ENCODE measurements at regions not wholly inside any gene's neighbourhood (a gene's known extent, or its start where the extent isn't known, plus 50 kb on each side); places are given as distances from the start of the nearest gene placed in this dataset.

DNA sequence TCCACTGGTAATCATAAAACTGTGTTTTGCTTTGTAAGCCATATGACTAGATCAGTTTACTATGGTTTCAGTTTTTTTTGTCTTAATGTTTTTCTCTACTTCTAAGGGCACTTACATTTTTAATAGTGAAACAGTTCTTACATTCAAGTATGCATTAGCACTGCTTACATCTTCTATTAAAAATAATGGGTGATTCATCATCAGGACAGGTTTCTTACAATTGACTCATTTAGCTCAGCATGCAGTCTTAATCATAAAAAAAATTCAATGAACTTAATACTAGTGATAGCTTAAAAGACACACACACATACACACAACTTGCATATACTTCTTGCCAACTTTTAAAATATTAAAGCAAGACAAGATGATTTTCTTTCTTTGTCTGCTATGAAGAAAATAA, 845.7 kb upstream of the USP15 start:
- H2AFZ ChIP-seq (ENCODE audit: low read depth, low read length, poor library complexity, severe bottlenecking) = no peak overlapping the region
- CTCF ChIA-PET = no interaction called here
- intact Hi-C loops (cut with micrococcal nuclease) = no loop called here
- H3K9me2 ChIP-seq (ENCODE audit: insufficient read depth) = no peaks in the 10 kb centered on the region
- no peaks in the 10 kb centered on the region for H3K27me3 ChIP-seq (ENCODE audit: insufficient read depth, low read length)
- no peaks in the 10 kb centered on the region for H4K20me1 ChIP-seq (ENCODE audit: insufficient read depth)
- H3K4me1 ChIP-seq (ENCODE audit: control insufficient read depth in 1 of 2, insufficient read depth in 2 of 2, low read length in 2 of 2) = no peaks in the 10 kb centered on the region; a peak in 1 of 4 replicates
- H3K4me2 ChIP-seq (ENCODE audit: low read length) = no peak overlapping the region
- H3K27ac ChIP-seq (ENCODE audit: low read depth, low read length) = no peak overlapping the region
- TF ChIP-seq ZFX (IDR thresholded peaks at IDR 0.05) (no peak), ZNF274 (IDR thresholded peaks at IDR 0.05; ENCODE audit: low read depth, low read length) (no peak), MAX (IDR thresholded peaks at IDR 0.05) (no peak), SP1 (IDR thresholded peaks at IDR 0.05; ENCODE audit: low read depth) (no peak), EZH2 (IDR thresholded peaks at IDR 0.05) (no peak), YY1 (IDR thresholded peaks at IDR 0.05; ENCODE audit: extremely low read depth, insufficient replicate concordance, low read depth, low read length) (no peak), CEBPB (IDR thresholded peaks at IDR 0.05; ENCODE audit: low read depth) (no peak), ZBTB33 (IDR thresholded peaks at IDR 0.05; ENCODE audit: extremely low read depth, insufficient replicate concordance, low read length) (no peak), FOSL1 (IDR thresholded peaks at IDR 0.05; ENCODE audit: low read depth) (no peak), CTCF (IDR thresholded peaks at IDR 0.05 in 2 of 3, conservative IDR thresholded peaks at IDR 0.05 in 1 of 3; ENCODE audit: borderline replicate concordance in 1 of 3, insufficient read depth in 1 of 3, low read depth in 2 of 3, low read length in 2 of 3) (no peak), POLR2A (IDR thresholded peaks at IDR 0.05; ENCODE audit: borderline replicate concordance, extremely low read depth, insufficient read depth, insufficient read length) (no peak), EZH2phosphoT487 (IDR thresholded peaks at IDR 0.05; ENCODE audit: borderline replicate concordance) (no peak), SRF (IDR thresholded peaks at IDR 0.05; ENCODE audit: low read depth) (no peak), SIN3A (IDR thresholded peaks at IDR 0.05; ENCODE audit: low read depth) (no peak), POLR2AphosphoS5 (IDR thresholded peaks at IDR 0.05; ENCODE audit: low read depth, low read length) (no peak), TCF7L2 (IDR thresholded peaks at IDR 0.05; ENCODE audit: borderline replicate concordance, extremely low read depth, insufficient read depth, insufficient read length) (no peak), ELF1 (IDR thresholded peaks at IDR 0.05; ENCODE audit: borderline replicate concordance, low read depth) (no peak), RAD21 (IDR thresholded peaks at IDR 0.05; ENCODE audit: low read depth) (no peak)
- TF ChIP-seq, protein P1, sequence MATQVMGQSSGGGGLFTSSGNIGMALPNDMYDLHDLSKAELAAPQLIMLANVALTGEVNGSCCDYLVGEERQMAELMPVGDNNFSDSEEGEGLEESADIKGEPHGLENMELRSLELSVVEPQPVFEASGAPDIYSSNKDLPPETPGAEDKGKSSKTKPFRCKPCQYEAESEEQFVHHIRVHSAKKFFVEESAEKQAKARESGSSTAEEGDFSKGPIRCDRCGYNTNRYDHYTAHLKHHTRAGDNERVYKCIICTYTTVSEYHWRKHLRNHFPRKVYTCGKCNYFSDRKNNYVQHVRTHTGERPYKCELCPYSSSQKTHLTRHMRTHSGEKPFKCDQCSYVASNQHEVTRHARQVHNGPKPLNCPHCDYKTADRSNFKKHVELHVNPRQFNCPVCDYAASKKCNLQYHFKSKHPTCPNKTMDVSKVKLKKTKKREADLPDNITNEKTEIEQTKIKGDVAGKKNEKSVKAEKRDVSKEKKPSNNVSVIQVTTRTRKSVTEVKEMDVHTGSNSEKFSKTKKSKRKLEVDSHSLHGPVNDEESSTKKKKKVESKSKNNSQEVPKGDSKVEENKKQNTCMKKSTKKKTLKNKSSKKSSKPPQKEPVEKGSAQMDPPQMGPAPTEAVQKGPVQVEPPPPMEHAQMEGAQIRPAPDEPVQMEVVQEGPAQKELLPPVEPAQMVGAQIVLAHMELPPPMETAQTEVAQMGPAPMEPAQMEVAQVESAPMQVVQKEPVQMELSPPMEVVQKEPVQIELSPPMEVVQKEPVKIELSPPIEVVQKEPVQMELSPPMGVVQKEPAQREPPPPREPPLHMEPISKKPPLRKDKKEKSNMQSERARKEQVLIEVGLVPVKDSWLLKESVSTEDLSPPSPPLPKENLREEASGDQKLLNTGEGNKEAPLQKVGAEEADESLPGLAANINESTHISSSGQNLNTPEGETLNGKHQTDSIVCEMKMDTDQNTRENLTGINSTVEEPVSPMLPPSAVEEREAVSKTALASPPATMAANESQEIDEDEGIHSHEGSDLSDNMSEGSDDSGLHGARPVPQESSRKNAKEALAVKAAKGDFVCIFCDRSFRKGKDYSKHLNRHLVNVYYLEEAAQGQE (IDR thresholded peaks at IDR 0.05; ENCODE audit: low read depth) = no peak
- H3K9ac ChIP-seq (ENCODE audit: low read length) = no peak overlapping the region
- ATAC-seq = no peak
- no peaks in the 10 kb centered on the region for H3K79me2 ChIP-seq (ENCODE audit: insufficient read depth, low read length)
- RAD21 ChIA-PET (ENCODE audit: low non-redundant PET in 1 of 2, low total read pairs in 2 of 2, uncharacterized antibody in 2 of 2, unreplicated experiment in 2 of 2) = no interaction called here
- H3K4me3 ChIP-seq (replicated peaks in 1 of 2; ENCODE audit: low read depth in 1 of 2, low read length in 2 of 2) = no peak overlapping the region
- POLR2A ChIA-PET = no interaction called here
- no peaks in the 10 kb centered on the region for H3K9me3 ChIP-seq (ENCODE audit: control insufficient read depth in 1 of 2, insufficient read depth in 1 of 2, low read depth in 1 of 2, low read length in 2 of 2)
- BruUV-seq (replicated peaks) = no TSS peak
- no peak for DNase-seq (ENCODE audit: low read depth, low spot score)
- H3K36me3 ChIP-seq (ENCODE audit: control insufficient read depth in 1 of 2, insufficient read depth in 2 of 2, low read length in 2 of 2) = no peaks in the 10 kb centered on the region
